MM.1S (cell line): ENCODE measurements at regions not wholly inside any gene's neighbourhood (a gene's known extent, or its start where the extent isn't known, plus 50 kb on each side); places are given as distances from the start of the nearest gene placed in this dataset.

Experiments
- DNase-seq: peaks from one replicate; pipeline ENCODE4 v3.0.0-alpha.2; 2015
- H2AFZ ChIP-seq: fragments of 300-600 bp; sonication (generic); 2 replicates; pipeline ENCODE4 v1.6.0; 2016; ENCODE audit warnings: antibody characterized with exemption, low read length
- H3F3A ChIP-seq: fragments of 300-600 bp; sonication (generic); 2 replicates; pipeline ENCODE4 v1.6.1; 2016; ENCODE audit warnings: mild to moderate bottlenecking, antibody characterized with exemption, low read length, moderate library complexity, mixed read lengths; ENCODE audit not compliant: insufficient read depth
- H3K27ac ChIP-seq: fragments of 300-600 bp; sonication (generic); 2 replicates; pipeline ENCODE4 v1.5.1; 2016; ENCODE audit warnings: mild to moderate bottlenecking, low read length
- H3K27me3 ChIP-seq: fragments of 300-600 bp; sonication (generic); replicated peaks from 2 replicates; pipeline ENCODE4 v1.6.0; 2016; ENCODE audit warnings: low read length; ENCODE audit not compliant: insufficient read depth
- H3K36me3 ChIP-seq: fragments of 300-600 bp; sonication (generic); replicated peaks from 2 replicates; pipeline ENCODE4 v1.6.1; 2016; ENCODE audit warnings: mild to moderate bottlenecking, low read length, mixed read lengths; ENCODE audit not compliant: insufficient read depth
- H3K4me1 ChIP-seq: fragments of 300-600 bp; sonication (generic); 2 replicates; pipeline ENCODE4 v1.6.1; 2016; ENCODE audit warnings: low read length, mixed read lengths
- H3K4me2 ChIP-seq: fragments of 300-600 bp; sonication (generic); 2 replicates; pipeline ENCODE4 v1.6.0; 2016; ENCODE audit warnings: low read depth, low read length
- H3K4me3 ChIP-seq: fragments of 300-600 bp; sonication (generic); 2 replicates; pipeline ENCODE4 v1.5.1; 2016; ENCODE audit warnings: low read length, mixed read lengths
- H3K79me2 ChIP-seq: fragments of 300-600 bp; sonication (generic); 2 replicates; pipeline ENCODE4 v1.6.1; 2016; ENCODE audit warnings: mixed run types, low read length, mixed read lengths
- H3K9ac ChIP-seq: fragments of 300-600 bp; sonication (generic); 2 replicates; pipeline ENCODE4 v1.6.1; 2016; ENCODE audit warnings: low read length, mixed read lengths
- H3K9me2 ChIP-seq: fragments of 300-600 bp; sonication (generic); replicated peaks from 2 replicates; pipeline ENCODE4 v1.6.1; 2016; ENCODE audit warnings: mild to moderate bottlenecking, low read length, mixed read lengths; ENCODE audit not compliant: insufficient read depth
- H3K9me3 ChIP-seq: fragments of 300-600 bp; sonication (generic); replicated peaks from 2 replicates; pipeline ENCODE4 v1.6.1; 2016; ENCODE audit warnings: mild to moderate bottlenecking, low read length, mixed read lengths; ENCODE audit not compliant: insufficient read depth
- H4K20me1 ChIP-seq: fragments of 300-600 bp; sonication (generic); 2 replicates; pipeline ENCODE4 v1.6.1; 2016; ENCODE audit warnings: mild to moderate bottlenecking, low read length, moderate library complexity, mixed read lengths; ENCODE audit not compliant: insufficient read depth
- EZH2 ChIP-seq: fragments of 300-600 bp; sonication (generic); optimal IDR thresholded peaks from 2 replicates; pipeline ENCODE3; 2017; ENCODE audit warnings: low read depth, mild to moderate bottlenecking, antibody characterized with exemption, low read length, mixed read lengths
- EZH2phosphoT487 ChIP-seq: fragments of 300-600 bp; sonication (generic); IDR thresholded peaks from 2 replicates; pipeline ENCODE4 v1.6.1; 2018; ENCODE audit warnings: antibody characterized with exemption, low read length
- TF ChIP-seq, protein P1 (sequence below): fragments of 300-600 bp; sonication (generic); IDR thresholded peaks from 2 replicates; pipeline ENCODE4 v1.5.1; 2016; ENCODE audit warnings: antibody characterized with exemption, low read length, mixed read lengths

DNA sequence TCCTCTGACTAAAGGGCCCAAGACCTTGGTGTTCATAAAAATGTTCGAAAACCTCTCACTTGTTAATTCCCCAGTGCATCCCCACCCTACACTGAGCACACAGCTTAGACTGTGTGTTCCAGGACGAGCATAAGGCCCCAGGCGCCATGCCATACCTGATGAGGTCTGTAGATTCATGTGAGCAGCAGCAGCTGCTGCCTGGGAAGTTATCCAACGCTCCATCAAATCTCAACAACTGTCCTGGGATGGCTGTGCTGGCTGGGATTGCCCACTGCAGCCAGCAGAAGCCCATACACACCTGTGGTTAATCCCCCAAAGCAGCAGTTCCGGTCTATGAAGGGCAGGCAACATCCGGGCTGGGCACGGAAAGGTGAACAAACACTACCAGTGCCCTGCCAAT lies 391.2 kb downstream of the IL20RB start:
- Histone ChIP-seq H4K20me1 (no peaks in the 10 kb centered on the region), H3K79me2 (no peaks in the 10 kb centered on the region), H3K27ac (no peak overlapping the region), H3K9me2 (no peaks in the 10 kb centered on the region), H3K27me3 (no peaks in the 10 kb centered on the region), H3K4me1 (no peaks in the 10 kb centered on the region), H3F3A (no peaks in the 10 kb centered on the region), H3K9ac (no peak overlapping the region), H3K4me2 (no peak overlapping the region), H3K9me3 (no peaks in the 10 kb centered on the region), H2AFZ (no peak overlapping the region), H3K36me3 (no peaks in the 10 kb centered on the region), H3K4me3 (no peak overlapping the region)
- no peak for DNase-seq
- no peak for TF ChIP-seq EZH2
- TF ChIP-seq, protein P1, sequence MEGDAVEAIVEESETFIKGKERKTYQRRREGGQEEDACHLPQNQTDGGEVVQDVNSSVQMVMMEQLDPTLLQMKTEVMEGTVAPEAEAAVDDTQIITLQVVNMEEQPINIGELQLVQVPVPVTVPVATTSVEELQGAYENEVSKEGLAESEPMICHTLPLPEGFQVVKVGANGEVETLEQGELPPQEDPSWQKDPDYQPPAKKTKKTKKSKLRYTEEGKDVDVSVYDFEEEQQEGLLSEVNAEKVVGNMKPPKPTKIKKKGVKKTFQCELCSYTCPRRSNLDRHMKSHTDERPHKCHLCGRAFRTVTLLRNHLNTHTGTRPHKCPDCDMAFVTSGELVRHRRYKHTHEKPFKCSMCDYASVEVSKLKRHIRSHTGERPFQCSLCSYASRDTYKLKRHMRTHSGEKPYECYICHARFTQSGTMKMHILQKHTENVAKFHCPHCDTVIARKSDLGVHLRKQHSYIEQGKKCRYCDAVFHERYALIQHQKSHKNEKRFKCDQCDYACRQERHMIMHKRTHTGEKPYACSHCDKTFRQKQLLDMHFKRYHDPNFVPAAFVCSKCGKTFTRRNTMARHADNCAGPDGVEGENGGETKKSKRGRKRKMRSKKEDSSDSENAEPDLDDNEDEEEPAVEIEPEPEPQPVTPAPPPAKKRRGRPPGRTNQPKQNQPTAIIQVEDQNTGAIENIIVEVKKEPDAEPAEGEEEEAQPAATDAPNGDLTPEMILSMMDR = no peak
- no peak for TF ChIP-seq EZH2phosphoT487

DNA sequence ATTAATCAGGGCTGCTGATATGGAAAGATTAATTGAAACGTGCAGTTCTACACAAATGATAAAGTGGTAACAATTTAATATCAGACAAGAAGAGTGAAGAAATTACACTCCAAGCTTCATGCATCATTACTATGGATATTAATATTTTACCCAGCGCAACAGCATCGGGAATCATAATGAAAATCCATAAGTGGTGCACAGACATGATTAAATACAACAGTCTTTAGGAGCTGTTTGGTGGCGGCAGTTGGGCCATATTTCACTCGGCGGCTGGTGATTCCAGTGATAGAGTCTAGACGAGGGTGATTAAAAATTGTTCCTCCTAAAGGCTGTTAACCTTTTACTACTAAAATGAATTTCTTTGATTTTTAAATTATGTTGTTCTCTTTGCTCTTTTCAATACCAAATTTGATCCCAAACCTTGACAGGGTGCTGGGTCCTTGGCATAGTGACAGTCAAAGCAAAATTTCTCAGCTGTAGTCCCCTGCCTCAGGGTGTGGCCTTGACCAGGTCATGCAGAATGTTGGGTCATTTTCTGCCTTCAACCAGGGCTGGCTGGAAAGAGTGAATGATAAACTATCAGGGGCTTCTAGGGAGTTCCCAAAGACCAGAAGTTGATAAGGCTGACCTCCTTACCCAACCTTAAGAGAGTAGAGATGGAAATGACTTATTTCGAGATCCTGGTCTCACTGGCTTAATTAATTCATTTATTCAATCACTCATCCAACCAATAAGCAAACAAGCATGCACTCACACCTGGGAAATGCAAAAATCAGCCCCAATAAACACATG lies 392.0 kb downstream of the IL20RB start:
- DNase-seq = no peak
- no peak overlapping the region for H3K9ac ChIP-seq
- H3K9me3 ChIP-seq = no peaks in the 10 kb centered on the region
- no peak for TF ChIP-seq EZH2phosphoT487
- TF ChIP-seq, protein P1 = no peak
- no peak for TF ChIP-seq EZH2
- H2AFZ ChIP-seq = no peak overlapping the region
- no peak overlapping the region for H3K4me2 ChIP-seq
- H4K20me1 ChIP-seq = no peaks in the 10 kb centered on the region
- no peak overlapping the region for H3K27ac ChIP-seq
- H3K9me2 ChIP-seq = no peaks in the 10 kb centered on the region
- H3K4me3 ChIP-seq = no peak overlapping the region
- no peaks in the 10 kb centered on the region for H3K4me1 ChIP-seq
- H3F3A ChIP-seq = no peaks in the 10 kb centered on the region
- no peaks in the 10 kb centered on the region for H3K27me3 ChIP-seq
- no peaks in the 10 kb centered on the region for H3K79me2 ChIP-seq
- no peaks in the 10 kb centered on the region for H3K36me3 ChIP-seq

DNA sequence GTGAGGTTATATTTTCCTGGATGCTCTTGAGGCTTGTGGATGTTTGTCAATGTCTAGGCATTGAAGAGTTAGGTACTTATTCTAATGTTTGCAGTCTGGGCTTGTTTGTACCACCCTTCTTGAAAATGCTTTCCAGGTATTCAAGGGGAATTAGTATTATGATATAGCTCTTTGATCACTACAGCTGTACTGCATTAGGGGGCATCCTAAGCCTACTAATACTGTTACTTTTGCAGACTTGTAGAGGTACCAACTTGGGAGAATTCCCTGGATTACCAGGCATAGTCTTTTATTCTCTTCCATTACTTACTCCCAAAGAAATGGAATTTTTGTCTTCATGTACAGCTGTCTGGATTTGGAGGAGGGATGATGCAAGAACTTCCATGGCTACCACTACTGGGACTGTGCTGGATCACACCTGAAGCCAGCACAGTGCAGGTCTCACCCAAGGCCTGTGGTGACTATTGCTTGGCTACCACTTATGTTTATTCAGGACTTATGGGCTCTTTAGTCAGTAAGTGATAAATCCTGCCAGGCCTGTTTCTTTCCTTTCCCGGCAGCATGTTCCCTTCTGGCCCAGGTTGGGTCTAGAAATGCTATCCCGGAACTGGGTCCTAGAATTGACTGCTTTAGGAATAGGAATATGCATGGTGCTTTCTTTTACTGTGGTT lies 402.9 kb downstream of the IL20RB start:
- no peaks in the 10 kb centered on the region for H3K9me3 ChIP-seq
- H3K36me3 ChIP-seq = no peaks in the 10 kb centered on the region
- no peak overlapping the region for H3K4me3 ChIP-seq
- no peaks in the 10 kb centered on the region for H3K9me2 ChIP-seq
- H3K4me2 ChIP-seq = no peak overlapping the region
- H3K27me3 ChIP-seq = no peaks in the 10 kb centered on the region
- H2AFZ ChIP-seq = no peak overlapping the region
- no peaks in the 10 kb centered on the region for H4K20me1 ChIP-seq
- no peak overlapping the region for H3K27ac ChIP-seq
- no peaks in the 10 kb centered on the region for H3F3A ChIP-seq
- H3K79me2 ChIP-seq = no peaks in the 10 kb centered on the region
- no peak for DNase-seq
- TF ChIP-seq EZH2phosphoT487 (no peak), EZH2 (no peak)
- TF ChIP-seq, protein P1 = no peak
- no peaks in the 10 kb centered on the region for H3K4me1 ChIP-seq
- H3K9ac ChIP-seq = no peak overlapping the region
